ENCODE measurements at regions not wholly inside any gene's neighbourhood (a gene's known extent, or its start where the extent isn't known, plus 50 kb on each side); places are given as distances from the start of the nearest gene placed in this dataset.

GRCh38 chr3:44018926-44019325 is 222.8 kb upstream of the TOPAZ1 start:
- no peaks in the 10 kb centered on the region for H3K27me3 ChIP-seq (ENCODE audit: control insufficient read depth, insufficient read depth, low read length)
- no peak overlapping the region for H3K27ac ChIP-seq (ENCODE audit: insufficient read depth, low read length)
- no peaks in the 10 kb centered on the region for H3K36me3 ChIP-seq (ENCODE audit: control insufficient read depth, insufficient read depth, low read length)
- H3K79me2 ChIP-seq (ENCODE audit: control insufficient read depth, insufficient read depth, low read length): peaks cover 12% of the 10 kb centered on the region
- DNase-seq (ENCODE audit: low read depth in 2 of 2): no peak
- H3K4me2 ChIP-seq (ENCODE audit: extremely low read depth, insufficient read depth, low read length): no peak overlapping the region
- no peak overlapping the region for H3K9ac ChIP-seq (ENCODE audit: insufficient read depth, low read length)
- no peak overlapping the region for H3K4me3 ChIP-seq (replicated peaks in 1 of 4; ENCODE audit: control extremely low read depth in 1 of 4, insufficient read depth in 1 of 4, low read depth in 3 of 4, low read length in 4 of 4)
- no peaks in the 10 kb centered on the region for H4K20me1 ChIP-seq (ENCODE audit: control insufficient read depth, extremely low read depth, insufficient read depth, low read length)
- no peaks in the 10 kb centered on the region for H3K9me3 ChIP-seq (ENCODE audit: control insufficient read depth, insufficient read depth, low read depth, low read length)
- no peak overlapping the region for H2AFZ ChIP-seq (ENCODE audit: low read length)
- no peak for TF ChIP-seq CTCF (conservative IDR thresholded peaks at IDR 0.05 in 1 of 2, IDR thresholded peaks at IDR 0.05 in 1 of 2; ENCODE audit: low read depth in 1 of 2, low read length in 2 of 2)
- no peak for TF ChIP-seq EZH2 (IDR thresholded peaks at IDR 0.05; ENCODE audit: low read length, missing control alignments)
- peaks cover 2% of the 10 kb centered on the region for H3K4me1 ChIP-seq (ENCODE audit: control insufficient read depth, extremely low read depth, insufficient read depth, low read length)

GRCh38 chr3:44019736-44020135 is 221.9 kb upstream of the TOPAZ1 start:
- H3K4me2 ChIP-seq (ENCODE audit: extremely low read depth, insufficient read depth, low read length): no peak overlapping the region
- H3K4me1 ChIP-seq (ENCODE audit: control insufficient read depth, extremely low read depth, insufficient read depth, low read length): peaks cover 2% of the 10 kb centered on the region
- no peak overlapping the region for H3K9ac ChIP-seq (ENCODE audit: insufficient read depth, low read length)
- peaks cover 17% of the 10 kb centered on the region for H3K79me2 ChIP-seq (ENCODE audit: control insufficient read depth, insufficient read depth, low read length)
- H4K20me1 ChIP-seq (ENCODE audit: control insufficient read depth, extremely low read depth, insufficient read depth, low read length): no peaks in the 10 kb centered on the region
- DNase-seq (ENCODE audit: low read depth in 2 of 2): peak in 1 of 2 donors; percentile 46
- TF ChIP-seq EZH2 (IDR thresholded peaks at IDR 0.05; ENCODE audit: low read length, missing control alignments) (no peak), CTCF (conservative IDR thresholded peaks at IDR 0.05 in 1 of 2, IDR thresholded peaks at IDR 0.05 in 1 of 2; ENCODE audit: low read depth in 1 of 2, low read length in 2 of 2) (no peak)
- no peaks in the 10 kb centered on the region for H3K27me3 ChIP-seq (ENCODE audit: control insufficient read depth, insufficient read depth, low read length)
- no peaks in the 10 kb centered on the region for H3K36me3 ChIP-seq (ENCODE audit: control insufficient read depth, insufficient read depth, low read length)
- no peaks in the 10 kb centered on the region for H3K9me3 ChIP-seq (ENCODE audit: control insufficient read depth, insufficient read depth, low read depth, low read length)
- H3K27ac ChIP-seq (ENCODE audit: insufficient read depth, low read length): no peak overlapping the region
- no peak overlapping the region for H3K4me3 ChIP-seq (replicated peaks in 1 of 4; ENCODE audit: control extremely low read depth in 1 of 4, insufficient read depth in 1 of 4, low read depth in 3 of 4, low read length in 4 of 4)
- no peak overlapping the region for H2AFZ ChIP-seq (ENCODE audit: low read length)

DNA sequence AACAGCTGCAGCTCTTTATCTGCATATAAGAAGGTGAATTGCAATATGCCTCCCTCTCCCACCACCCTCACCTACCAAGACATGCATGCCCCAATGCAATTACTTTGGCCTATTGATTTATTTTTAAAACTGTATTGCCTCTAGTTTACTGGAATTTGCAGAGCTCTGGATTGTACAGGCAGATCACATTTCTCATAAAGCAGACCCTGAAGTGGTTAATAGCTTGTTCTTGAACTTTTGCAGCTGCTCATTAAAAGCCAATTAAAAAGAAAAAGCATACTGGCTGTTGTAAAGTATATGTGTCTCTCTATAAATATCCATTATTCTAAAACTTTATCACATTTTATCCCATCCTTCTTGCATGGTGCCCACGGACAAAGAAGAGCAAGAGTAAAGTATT is 221.5 kb upstream of the TOPAZ1 start:
- no peak for DNase-seq (ENCODE audit: low read depth in 2 of 2)
- TF ChIP-seq EZH2 (IDR thresholded peaks at IDR 0.05; ENCODE audit: low read length, missing control alignments): no peak
- TF ChIP-seq CTCF (conservative IDR thresholded peaks at IDR 0.05 in 1 of 2, IDR thresholded peaks at IDR 0.05 in 1 of 2; ENCODE audit: low read depth in 1 of 2, low read length in 2 of 2): no peak
- Histone ChIP-seq H2AFZ (ENCODE audit: low read length) (no peak overlapping the region), H3K36me3 (ENCODE audit: control insufficient read depth, insufficient read depth, low read length) (no peaks in the 10 kb centered on the region), H3K4me1 (ENCODE audit: control insufficient read depth, extremely low read depth, insufficient read depth, low read length) (peaks cover 2% of the 10 kb centered on the region), H3K27ac (ENCODE audit: insufficient read depth, low read length) (no peak overlapping the region), H3K9ac (ENCODE audit: insufficient read depth, low read length) (no peak overlapping the region), H3K9me3 (ENCODE audit: control insufficient read depth, insufficient read depth, low read depth, low read length) (no peaks in the 10 kb centered on the region), H3K4me2 (ENCODE audit: extremely low read depth, insufficient read depth, low read length) (no peak overlapping the region), H3K27me3 (ENCODE audit: control insufficient read depth, insufficient read depth, low read length) (no peaks in the 10 kb centered on the region), H3K79me2 (ENCODE audit: control insufficient read depth, insufficient read depth, low read length) (peaks cover 19% of the 10 kb centered on the region), H4K20me1 (ENCODE audit: control insufficient read depth, extremely low read depth, insufficient read depth, low read length) (no peaks in the 10 kb centered on the region), H3K4me3 (replicated peaks in 1 of 4; ENCODE audit: control extremely low read depth in 1 of 4, insufficient read depth in 1 of 4, low read depth in 3 of 4, low read length in 4 of 4) (no peak overlapping the region)

All from fibroblast of lung (primary cell).